HEK293 (cell line): ENCODE measurements at regions not wholly inside any gene's neighbourhood (a gene's known extent, or its start where the extent isn't known, plus 50 kb on each side); places are given as distances from the start of the nearest gene placed in this dataset.

Experiments used
- CTCF ChIA-PET: fragments of 350-600 bp; formaldehyde crosslinking; extraction: SDS; loops from one replicate; lab custom pipeline; 2021; ENCODE audit warnings: antibody characterized with exemption; lab: Yijun Ruan, JAX
- POLR2A ChIA-PET: fragments of 300-600 bp; formaldehyde crosslinking; extraction: SDS; loops from one replicate; lab custom pipeline; 2020; ENCODE audit warnings: antibody characterized with exemption, inconsistent platforms; lab: Yijun Ruan, JAX
- H3K27ac ChIP-seq: fragments of 200-500 bp; sonication (Bioruptor generic); 2 replicates; pipeline ENCODE4 v1.5.1; 2014; ENCODE audit warnings: low read depth, low read length, control low read depth, inconsistent platforms; ENCODE audit errors: extremely low read depth
- H3K36me3 ChIP-seq, 2 experiments: fragments of 200-500 bp in 1 of 2; sonication (Bioruptor generic) in 1 of 2; 1 replicate in 1 of 2; 2 replicates in 1 of 2; pipeline ENCODE4 v1.5.1; 2014 to 2017; ENCODE audit warnings: inconsistent platforms in 2 of 2, low read length in 2 of 2; ENCODE audit not compliant: control insufficient read depth in 2 of 2, insufficient read depth in 1 of 2
- H3K4me1 ChIP-seq: fragments of 200-500 bp; sonication (Bioruptor generic); 2 replicates; pipeline ENCODE4 v1.5.1; 2014; ENCODE audit warnings: mild to moderate bottlenecking, low read length, inconsistent platforms; ENCODE audit not compliant: control insufficient read depth, insufficient read depth
- H3K4me3 ChIP-seq: 2 replicates; pipeline ENCODE4 v1.5.1; 2011; ENCODE audit warnings: low read depth, mild to moderate bottlenecking, control low read depth, low read length, moderate library complexity
- H3K9me3 ChIP-seq: fragments of 200-500 bp; sonication (Bioruptor generic); 2 replicates; pipeline ENCODE4 v1.5.1; 2014; ENCODE audit warnings: low read depth, low read length, inconsistent platforms; ENCODE audit not compliant: control insufficient read depth, insufficient read depth
- BCL11A ChIP-seq: fragments of 450-650 bp; formaldehyde crosslinking; IDR thresholded peaks from 2 replicates; pipeline ENCODE4 v1.5.1; 2016; ENCODE audit warnings: low read depth, missing biosample characterization, missing genetic modification characterization
- BCL6B ChIP-seq: fragments of 450-650 bp; formaldehyde crosslinking; IDR thresholded peaks from 2 replicates; pipeline ENCODE4 v1.5.1; 2017; ENCODE audit warnings: missing biosample characterization, missing genetic modification characterization
- EGR2 ChIP-seq: fragments of 450-650 bp; formaldehyde crosslinking; IDR thresholded peaks from 2 replicates; pipeline ENCODE4 v1.5.1; 2016; ENCODE audit warnings: low read depth, missing biosample characterization, missing genetic modification characterization
- GFI1B ChIP-seq: fragments of 450-650 bp; formaldehyde crosslinking; IDR thresholded peaks from 2 replicates; pipeline ENCODE4 v1.5.1; 2016; ENCODE audit warnings: missing biosample characterization, missing genetic modification characterization
- HOXA7 ChIP-seq: sonication (generic); formaldehyde crosslinking; IDR thresholded peaks from 2 replicates; pipeline ENCODE4 v1.8.1; 2022; ENCODE audit warnings: missing genetic modification reagents, borderline replicate concordance
- KLF10 ChIP-seq: fragments of 450-650 bp; IDR thresholded peaks from 2 replicates; pipeline ENCODE4 v1.5.1; 2018; ENCODE audit warnings: missing biosample characterization, mild to moderate bottlenecking, missing genetic modification characterization
- PATZ1 ChIP-seq: fragments of 450-650 bp; formaldehyde crosslinking; IDR thresholded peaks from 2 replicates; pipeline ENCODE4 v1.5.1; 2016; ENCODE audit warnings: missing biosample characterization, missing genetic modification characterization
- REPIN1 ChIP-seq: fragments of 450-650 bp; formaldehyde crosslinking; IDR thresholded peaks from 2 replicates; pipeline ENCODE4 v1.5.1; 2017; ENCODE audit warnings: missing biosample characterization, missing genetic modification characterization, low read depth
- SP3 ChIP-seq: fragments of 450-650 bp; formaldehyde crosslinking; IDR thresholded peaks from 2 replicates; pipeline ENCODE4 v1.5.1; 2016; ENCODE audit warnings: missing biosample characterization, missing genetic modification characterization
- ZBTB11 ChIP-seq: fragments of 450-650 bp; formaldehyde crosslinking; conservative IDR thresholded peaks from 2 replicates; pipeline ENCODE4 v1.5.1; 2016; ENCODE audit warnings: low read depth, missing biosample characterization, missing genetic modification characterization
- ZBTB7A ChIP-seq: fragments of 450-650 bp; formaldehyde crosslinking; IDR thresholded peaks from 2 replicates; pipeline ENCODE4 v1.5.1; 2016; ENCODE audit warnings: low read depth, missing biosample characterization, missing genetic modification characterization
- ZFP3 ChIP-seq: fragments of 450-650 bp; formaldehyde crosslinking; IDR thresholded peaks from 2 replicates; pipeline ENCODE4 v1.5.1; 2016; ENCODE audit warnings: low read depth, missing biosample characterization, missing genetic modification characterization
- ZNF140 ChIP-seq: fragments of 450-650 bp; formaldehyde crosslinking; IDR thresholded peaks from 2 replicates; pipeline ENCODE4 v1.5.1; 2016; ENCODE audit warnings: missing biosample characterization, missing genetic modification characterization
- ZNF148 ChIP-seq: fragments of 450-650 bp; formaldehyde crosslinking; IDR thresholded peaks from 2 replicates; pipeline ENCODE4 v1.5.0; 2017; ENCODE audit warnings: missing biosample characterization, missing genetic modification characterization, borderline replicate concordance
- ZNF169 ChIP-seq: fragments of 450-650 bp; formaldehyde crosslinking; IDR thresholded peaks from 2 replicates; pipeline ENCODE4 v1.5.1; 2016; ENCODE audit warnings: missing biosample characterization, missing genetic modification characterization
- ZNF202 ChIP-seq: fragments of 450-650 bp; formaldehyde crosslinking; IDR thresholded peaks from 2 replicates; pipeline ENCODE4 v1.5.1; 2016; ENCODE audit warnings: missing biosample characterization, missing genetic modification characterization, borderline replicate concordance
- ZNF221 ChIP-seq: fragments of 450-650 bp; formaldehyde crosslinking; IDR thresholded peaks from 2 replicates; pipeline ENCODE4 v1.5.1; 2017; ENCODE audit warnings: missing biosample characterization, missing genetic modification characterization, borderline replicate concordance
- ZNF324 ChIP-seq: fragments of 450-650 bp; formaldehyde crosslinking; IDR thresholded peaks from 2 replicates; pipeline ENCODE4 v1.5.1; 2016; ENCODE audit warnings: missing biosample characterization, missing genetic modification characterization
- ZNF341 ChIP-seq: fragments of 450-650 bp; formaldehyde crosslinking; IDR thresholded peaks from 2 replicates; pipeline ENCODE4; 2016; ENCODE audit warnings: low read depth, missing biosample characterization, missing genetic modification characterization
- ZNF48 ChIP-seq: fragments of 450-650 bp; formaldehyde crosslinking; IDR thresholded peaks from 2 replicates; pipeline ENCODE4 v1.5.1; 2016; ENCODE audit warnings: missing biosample characterization, missing genetic modification characterization
- ZNF514 ChIP-seq: fragments of 450-650 bp; formaldehyde crosslinking; IDR thresholded peaks from 2 replicates; pipeline ENCODE4 v1.5.1; 2016; ENCODE audit warnings: missing biosample characterization, missing genetic modification characterization
- ZNF658 ChIP-seq: fragments of 450-650 bp; formaldehyde crosslinking; IDR thresholded peaks from 2 replicates; pipeline ENCODE4; 2016; ENCODE audit warnings: missing biosample characterization, missing genetic modification characterization
- ZNF660 ChIP-seq: fragments of 450-650 bp; IDR thresholded peaks from 2 replicates; pipeline ENCODE4 v1.5.1; 2018; ENCODE audit warnings: missing biosample characterization, mild to moderate bottlenecking, missing genetic modification characterization
- ZNF747 ChIP-seq: fragments of 450-650 bp; formaldehyde crosslinking; IDR thresholded peaks from 2 replicates; pipeline ENCODE4 v1.5.1; 2016; ENCODE audit warnings: missing biosample characterization, missing genetic modification characterization
- ZSCAN30 ChIP-seq: fragments of 450-650 bp; IDR thresholded peaks from 2 replicates; pipeline ENCODE4 v1.5.1; 2018; ENCODE audit warnings: missing biosample characterization, mild to moderate bottlenecking, missing genetic modification characterization, moderate library complexity
- TF ChIP-seq, protein P1 (sequence below): fragments of 450-650 bp; formaldehyde crosslinking; IDR thresholded peaks from 2 replicates; pipeline ENCODE4 v1.5.1; 2017; ENCODE audit warnings: missing biosample characterization, mild to moderate bottlenecking, missing genetic modification characterization, moderate library complexity

GRCh38 chr3:144363856-144364255 lies 392.2 kb downstream of the DIPK2A start:
- ChIA-PET CTCF (no interaction called here), POLR2A (no interaction called here)
- Histone ChIP-seq H3K9me3 (no peaks in the 10 kb centered on the region), H3K27ac (no peak overlapping the region), H3K4me1 (no peaks in the 10 kb centered on the region), H3K36me3 (no peaks in the 10 kb centered on the region), H3K4me3 (no peak overlapping the region)
- TF ChIP-seq, protein P1, sequence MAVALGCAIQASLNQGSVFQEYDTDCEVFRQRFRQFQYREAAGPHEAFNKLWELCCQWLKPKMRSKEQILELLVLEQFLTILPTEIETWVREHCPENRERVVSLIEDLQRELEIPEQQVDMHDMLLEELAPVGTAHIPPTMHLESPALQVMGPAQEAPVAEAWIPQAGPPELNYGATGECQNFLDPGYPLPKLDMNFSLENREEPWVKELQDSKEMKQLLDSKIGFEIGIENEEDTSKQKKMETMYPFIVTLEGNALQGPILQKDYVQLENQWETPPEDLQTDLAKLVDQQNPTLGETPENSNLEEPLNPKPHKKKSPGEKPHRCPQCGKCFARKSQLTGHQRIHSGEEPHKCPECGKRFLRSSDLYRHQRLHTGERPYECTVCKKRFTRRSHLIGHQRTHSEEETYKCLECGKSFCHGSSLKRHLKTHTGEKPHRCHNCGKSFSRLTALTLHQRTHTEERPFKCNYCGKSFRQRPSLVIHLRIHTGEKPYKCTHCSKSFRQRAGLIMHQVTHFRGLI (tag by site-specific recombination): no peak
- TF ChIP-seq ZNF48 (no peak), ZNF140 (tag by site-specific recombination) (no peak), ZNF660 (tag by site-specific recombination) (no peak), ZNF202 (tag by site-specific recombination) (no peak), BCL6B (tag by site-specific recombination) (no peak), ZBTB7A (tag by site-specific recombination) (no peak), ZNF341 (tag by site-specific recombination) (no peak), ZFP3 (tag by site-specific recombination) (no peak), ZSCAN30 (tag by site-specific recombination) (no peak), EGR2 (tag by site-specific recombination) (no peak), BCL11A (tag by site-specific recombination) (no peak), ZNF747 (tag by site-specific recombination) (no peak), ZNF514 (tag by site-specific recombination) (no peak), ZNF324 (tag by site-specific recombination) (no peak), REPIN1 (tag by site-specific recombination) (no peak), PATZ1 (tag by site-specific recombination) (no peak), SP3 (tag by site-specific recombination) (no peak), ZNF658 (tag by site-specific recombination) (no peak)

DNA sequence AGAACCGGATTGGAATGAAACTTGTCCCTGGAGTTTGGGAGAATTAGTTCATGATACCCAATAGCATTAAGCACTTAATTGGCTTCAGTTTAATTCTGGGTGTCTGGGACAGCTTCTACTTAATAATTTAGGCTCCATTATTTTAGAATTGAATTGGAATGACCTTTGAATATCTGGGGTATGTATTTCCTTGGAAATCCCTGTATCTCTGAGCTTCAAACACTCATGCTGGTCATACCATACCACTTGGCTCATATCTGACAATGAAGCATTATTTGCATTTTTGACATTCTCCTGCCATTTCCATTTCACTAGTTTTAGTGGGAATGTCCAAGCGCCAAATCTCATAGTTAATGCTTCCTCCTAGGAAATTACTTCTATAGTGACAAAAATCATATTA lies 393.1 kb downstream of the DIPK2A start:
- no peaks in the 10 kb centered on the region; the same call in 1 of the 2 replicates for H3K4me1 ChIP-seq
- H3K4me3 ChIP-seq: no peak overlapping the region
- ChIA-PET POLR2A (no interaction called here), CTCF (no interaction called here)
- no peaks in the 10 kb centered on the region for H3K9me3 ChIP-seq
- H3K27ac ChIP-seq: no peak overlapping the region
- H3K36me3 ChIP-seq: no peaks in the 10 kb centered on the region
- no peak for TF ChIP-seq ZBTB11 (tag by site-specific recombination)
- no peak for TF ChIP-seq KLF10 (tag by site-specific recombination)
- no peak for TF ChIP-seq ZNF221
- TF ChIP-seq HOXA7: no peak
- no peak for TF ChIP-seq ZNF169 (tag by site-specific recombination)
- TF ChIP-seq GFI1B: no peak
- TF ChIP-seq ZNF148 (tag by site-specific recombination): no peak
